Endothelial cell (in vitro differentiated cells): ENCODE measurements at regions not wholly inside any gene's neighbourhood (a gene's known extent, or its start where the extent isn't known, plus 50 kb on each side); places are given as distances from the start of the nearest gene placed in this dataset.
"Not testable (repeated sequence)": the region's sequence is repeated elsewhere in the genome, so short reads cannot be mapped to it uniquely, and the experiment has no call there.

ENCODE experiments used
- DNase-seq: peaks from one replicate; pipeline ENCODE4 v3.0.0; 2021; ENCODE audit warnings: low spot score
- H3K27ac Mint-ChIP-seq: one replicate; pipeline ENCODE4 v1.8.0; 2021; ENCODE audit warnings: mixed read lengths, inconsistent platforms; ENCODE audit not compliant: unreplicated experiment
- H3K27me3 Mint-ChIP-seq: one replicate; pipeline ENCODE4 v1.8.0; 2021; ENCODE audit warnings: mild to moderate bottlenecking, moderate library complexity, mixed read lengths, inconsistent platforms; ENCODE audit not compliant: unreplicated experiment
- H3K36me3 Mint-ChIP-seq: one replicate; pipeline ENCODE4 v1.8.0; 2021; ENCODE audit warnings: mild to moderate bottlenecking, low read depth, mixed read lengths, inconsistent platforms; ENCODE audit not compliant: unreplicated experiment
- H3K4me1 Mint-ChIP-seq: one replicate; pipeline ENCODE4 v1.8.0; 2021; ENCODE audit warnings: mild to moderate bottlenecking, mixed read lengths, inconsistent platforms; ENCODE audit not compliant: unreplicated experiment
- H3K4me3 Mint-ChIP-seq: one replicate; pipeline ENCODE4 v1.8.0; 2021; ENCODE audit warnings: mild to moderate bottlenecking, mixed read lengths, inconsistent platforms; ENCODE audit not compliant: unreplicated experiment
- H3K9me3 Mint-ChIP-seq: one replicate; pipeline ENCODE4 v1.8.0; 2021; ENCODE audit warnings: mixed read lengths, inconsistent platforms; ENCODE audit not compliant: unreplicated experiment
- TF ChIP-seq, protein P1 (sequence below): fragments of 200-600 bp; sonication (generic); IDR thresholded peaks from one replicate; pipeline ENCODE4 v1.5.0; 2021; ENCODE audit warnings: antibody characterized with exemption; ENCODE audit not compliant: unreplicated experiment

DNA sequence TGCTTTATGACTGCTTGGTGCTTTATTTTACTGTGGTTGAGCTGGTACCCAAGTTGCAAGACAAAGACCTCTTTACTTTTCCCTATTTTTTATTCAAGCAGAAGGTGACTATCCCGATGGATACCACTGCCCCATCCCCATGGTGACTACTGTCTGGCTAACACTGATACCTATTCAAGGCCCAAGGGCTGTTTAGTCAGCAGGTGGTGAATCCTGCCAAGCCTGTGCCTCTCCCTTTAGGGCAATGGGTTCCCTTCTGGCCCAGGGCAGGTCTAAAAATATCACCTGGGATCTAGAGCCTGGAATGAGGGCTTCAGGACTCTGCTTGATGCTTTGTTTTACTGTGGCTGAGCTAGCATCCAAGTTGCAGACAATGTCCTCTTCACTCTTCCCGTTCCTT, 510.0 kb upstream of the GRAMD2B start:
- Mint-ChIP-seq H3K27ac (no peak overlapping the region), H3K27me3 (no peaks in the 10 kb centered on the region), H3K36me3 (no peaks in the 10 kb centered on the region), H3K4me3 (no peak overlapping the region), H3K4me1 (no peaks in the 10 kb centered on the region), H3K9me3 (no peaks in the 10 kb centered on the region)
- no peak for DNase-seq
- TF ChIP-seq, protein P1, sequence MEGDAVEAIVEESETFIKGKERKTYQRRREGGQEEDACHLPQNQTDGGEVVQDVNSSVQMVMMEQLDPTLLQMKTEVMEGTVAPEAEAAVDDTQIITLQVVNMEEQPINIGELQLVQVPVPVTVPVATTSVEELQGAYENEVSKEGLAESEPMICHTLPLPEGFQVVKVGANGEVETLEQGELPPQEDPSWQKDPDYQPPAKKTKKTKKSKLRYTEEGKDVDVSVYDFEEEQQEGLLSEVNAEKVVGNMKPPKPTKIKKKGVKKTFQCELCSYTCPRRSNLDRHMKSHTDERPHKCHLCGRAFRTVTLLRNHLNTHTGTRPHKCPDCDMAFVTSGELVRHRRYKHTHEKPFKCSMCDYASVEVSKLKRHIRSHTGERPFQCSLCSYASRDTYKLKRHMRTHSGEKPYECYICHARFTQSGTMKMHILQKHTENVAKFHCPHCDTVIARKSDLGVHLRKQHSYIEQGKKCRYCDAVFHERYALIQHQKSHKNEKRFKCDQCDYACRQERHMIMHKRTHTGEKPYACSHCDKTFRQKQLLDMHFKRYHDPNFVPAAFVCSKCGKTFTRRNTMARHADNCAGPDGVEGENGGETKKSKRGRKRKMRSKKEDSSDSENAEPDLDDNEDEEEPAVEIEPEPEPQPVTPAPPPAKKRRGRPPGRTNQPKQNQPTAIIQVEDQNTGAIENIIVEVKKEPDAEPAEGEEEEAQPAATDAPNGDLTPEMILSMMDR = no peak

DNA sequence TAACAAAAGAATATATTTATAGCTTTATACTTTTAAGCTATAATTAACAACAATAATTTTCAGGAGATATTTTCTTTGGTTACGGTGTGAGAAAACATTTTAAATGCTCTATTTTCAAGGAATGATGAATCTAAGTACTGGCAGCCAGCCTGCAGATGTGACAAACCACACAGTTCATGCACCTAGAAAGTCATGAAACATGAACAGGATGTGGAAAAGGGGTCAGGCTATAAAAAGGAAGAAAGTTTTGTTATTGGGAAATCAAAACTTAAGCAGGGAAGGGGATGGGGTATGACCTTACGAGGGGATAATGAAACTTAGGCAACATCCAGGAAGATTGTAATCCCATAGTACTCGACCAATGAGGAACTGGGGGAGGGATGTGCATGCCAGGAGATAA, 508.7 kb upstream of the GRAMD2B start:
- no peaks in the 10 kb centered on the region for H3K27me3 Mint-ChIP-seq
- H3K27ac Mint-ChIP-seq = no peak overlapping the region
- no peak overlapping the region for H3K4me3 Mint-ChIP-seq
- H3K4me1 Mint-ChIP-seq = no peaks in the 10 kb centered on the region
- no peak for DNase-seq
- H3K36me3 Mint-ChIP-seq = no peaks in the 10 kb centered on the region
- TF ChIP-seq, protein P1 = no peak
- H3K9me3 Mint-ChIP-seq = no peaks in the 10 kb centered on the region

DNA sequence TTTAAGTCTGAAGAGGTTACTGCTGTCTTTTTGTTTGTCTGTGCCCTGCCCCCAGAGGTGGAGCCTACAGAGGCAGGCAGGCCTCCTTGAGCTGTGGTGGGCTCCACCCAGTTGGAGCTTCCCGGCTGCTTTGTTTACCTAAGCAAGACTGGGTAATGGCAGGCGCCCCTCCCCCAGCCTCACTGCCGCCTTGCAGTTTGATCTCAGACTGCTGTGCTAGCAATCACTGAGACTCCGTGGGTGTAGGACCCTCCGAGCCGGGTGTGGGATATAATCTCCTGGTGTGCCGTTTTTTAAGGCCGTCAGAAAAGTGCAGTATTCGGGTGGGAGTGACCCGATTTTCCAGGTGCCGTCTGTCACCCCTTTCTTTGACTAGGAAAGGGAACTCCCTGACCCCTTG, 499.3 kb upstream of the GRAMD2B start:
- not testable (repeated sequence) for H3K36me3 Mint-ChIP-seq, DNase-seq, H3K4me1 Mint-ChIP-seq, H3K9me3 Mint-ChIP-seq, H3K27ac Mint-ChIP-seq, H3K27me3 Mint-ChIP-seq, H3K4me3 Mint-ChIP-seq

DNA sequence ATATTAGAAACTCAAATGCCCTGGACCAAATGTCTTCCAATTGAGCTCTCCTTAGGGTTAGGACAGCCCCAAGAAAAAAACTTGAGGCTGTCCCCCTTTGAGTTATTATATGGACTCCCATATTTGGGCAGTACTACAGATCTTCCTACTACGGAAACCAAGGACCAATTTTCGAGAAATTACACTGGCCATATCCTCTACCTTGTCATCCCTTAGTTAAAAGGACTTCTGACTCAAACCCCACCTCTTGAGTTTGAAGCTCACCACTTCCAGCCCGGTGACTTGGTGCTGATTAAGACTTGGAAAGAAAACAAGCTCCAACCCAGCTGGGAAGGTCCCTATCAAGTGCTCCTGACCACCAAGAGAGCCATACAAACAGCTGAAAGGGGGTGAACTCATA, 497.0 kb upstream of the GRAMD2B start:
- no peaks in the 10 kb centered on the region for H3K36me3 Mint-ChIP-seq
- H3K9me3 Mint-ChIP-seq = no peaks in the 10 kb centered on the region
- TF ChIP-seq, protein P1 = no peak
- H3K4me1 Mint-ChIP-seq = no peaks in the 10 kb centered on the region
- H3K4me3 Mint-ChIP-seq = no peak overlapping the region
- peaks cover 4% of the 10 kb centered on the region for H3K27me3 Mint-ChIP-seq
- no peak overlapping the region for H3K27ac Mint-ChIP-seq
- no peak for DNase-seq

DNA sequence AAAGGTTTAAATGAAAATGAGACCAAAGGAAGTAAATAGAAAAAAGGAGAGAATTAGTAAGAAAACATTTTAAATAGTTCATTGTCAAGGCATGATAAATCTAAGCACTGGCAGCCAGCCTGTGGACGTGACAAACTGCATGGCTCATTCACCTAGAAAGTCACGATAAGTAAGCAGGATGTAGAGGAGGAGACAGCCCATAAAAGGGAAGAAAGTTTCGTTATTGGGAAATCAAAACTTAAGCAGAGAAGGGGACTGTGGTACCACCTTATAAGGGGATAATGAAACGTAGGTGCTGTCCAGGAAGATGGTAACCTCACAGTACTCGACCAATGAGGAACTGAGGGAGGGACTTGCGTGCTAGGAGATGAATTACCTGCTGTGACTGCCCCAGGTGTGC, 494.5 kb upstream of the GRAMD2B start:
- Mint-ChIP-seq H3K4me1 (no peaks in the 10 kb centered on the region), H3K27ac (no peak overlapping the region), H3K9me3 (no peaks in the 10 kb centered on the region), H3K27me3 (peaks cover 4% of the 10 kb centered on the region), H3K4me3 (no peak overlapping the region), H3K36me3 (no peaks in the 10 kb centered on the region)
- TF ChIP-seq, protein P1 = no peak
- DNase-seq = no peak
